ENCODE measurements at regions not wholly inside any gene's neighbourhood (a gene's known extent, or its start where the extent isn't known, plus 50 kb on each side); places are given as distances from the start of the nearest gene placed in this dataset.
"Not testable (repeated sequence)": the region's sequence is repeated elsewhere in the genome, so short reads cannot be mapped to it uniquely, and the experiment has no call there.

GRCh38 chr12:130004310-130004877, 100.6 kb upstream of the TMEM132D start:
- not testable (repeated sequence) for TF ChIP-seq EP300, POLR2AphosphoS5 (IDR thresholded peaks at IDR 0.05)
- TF ChIP-seq, protein P1, sequence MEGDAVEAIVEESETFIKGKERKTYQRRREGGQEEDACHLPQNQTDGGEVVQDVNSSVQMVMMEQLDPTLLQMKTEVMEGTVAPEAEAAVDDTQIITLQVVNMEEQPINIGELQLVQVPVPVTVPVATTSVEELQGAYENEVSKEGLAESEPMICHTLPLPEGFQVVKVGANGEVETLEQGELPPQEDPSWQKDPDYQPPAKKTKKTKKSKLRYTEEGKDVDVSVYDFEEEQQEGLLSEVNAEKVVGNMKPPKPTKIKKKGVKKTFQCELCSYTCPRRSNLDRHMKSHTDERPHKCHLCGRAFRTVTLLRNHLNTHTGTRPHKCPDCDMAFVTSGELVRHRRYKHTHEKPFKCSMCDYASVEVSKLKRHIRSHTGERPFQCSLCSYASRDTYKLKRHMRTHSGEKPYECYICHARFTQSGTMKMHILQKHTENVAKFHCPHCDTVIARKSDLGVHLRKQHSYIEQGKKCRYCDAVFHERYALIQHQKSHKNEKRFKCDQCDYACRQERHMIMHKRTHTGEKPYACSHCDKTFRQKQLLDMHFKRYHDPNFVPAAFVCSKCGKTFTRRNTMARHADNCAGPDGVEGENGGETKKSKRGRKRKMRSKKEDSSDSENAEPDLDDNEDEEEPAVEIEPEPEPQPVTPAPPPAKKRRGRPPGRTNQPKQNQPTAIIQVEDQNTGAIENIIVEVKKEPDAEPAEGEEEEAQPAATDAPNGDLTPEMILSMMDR (IDR thresholded peaks at IDR 0.05), result not testable (repeated sequence)
